Mesenchymal stem cell (in vitro differentiated cells and primary cell): ENCODE measurements at regions not wholly inside any gene's neighbourhood (a gene's known extent, or its start where the extent isn't known, plus 50 kb on each side); places are given as distances from the start of the nearest gene placed in this dataset.

Experiments
- DNase-seq: peaks from one replicate; pipeline ENCODE4 v3.0.0-alpha.2; 2013
- H2AFZ ChIP-seq: one replicate; pipeline ENCODE4 v1.6.1; 2013; ENCODE audit warnings: low read depth, mild to moderate bottlenecking, control low read depth, inconsistent platforms, low read length, moderate library complexity
- H2AK5ac ChIP-seq: 2 replicates; pipeline ENCODE4 v1.6.1; 2013; ENCODE audit warnings: low read length, moderate library complexity, mild to moderate bottlenecking, inconsistent platforms; ENCODE audit not compliant: severe bottlenecking
- H2BK120ac ChIP-seq: one replicate; pipeline ENCODE4 v1.6.1; 2013; ENCODE audit warnings: low read depth, mild to moderate bottlenecking, inconsistent platforms, low read length, moderate library complexity
- H2BK12ac ChIP-seq, 2 experiments: one replicate each; pipeline ENCODE4 v1.6.1; 2013; ENCODE audit warnings: inconsistent platforms in 2 of 2, low read length in 2 of 2, mild to moderate bottlenecking in 2 of 2, moderate library complexity in 2 of 2, control low read depth in 1 of 2
- H2BK15ac ChIP-seq: one replicate; pipeline ENCODE4 v1.6.1; 2013; ENCODE audit warnings: mild to moderate bottlenecking, low read depth, inconsistent platforms; ENCODE audit not compliant: poor library complexity, severe bottlenecking
- H2BK5ac ChIP-seq: 2 replicates; pipeline ENCODE4 v1.6.1; 2013; ENCODE audit warnings: low read depth, mild to moderate bottlenecking, low read length, control low read depth, inconsistent platforms; ENCODE audit not compliant: poor library complexity, severe bottlenecking
- H3K14ac ChIP-seq, 2 experiments: one replicate each; pipeline ENCODE4 v1.6.1; 2013; ENCODE audit warnings: inconsistent platforms in 2 of 2, low read length in 2 of 2, control low read depth in 1 of 2, mild to moderate bottlenecking in 1 of 2, moderate library complexity in 1 of 2
- H3K18ac ChIP-seq, 2 experiments: one replicate each; pipeline ENCODE4 v1.6.1; 2013; ENCODE audit warnings: inconsistent platforms in 2 of 2, low read length in 2 of 2, control low read depth in 1 of 2, low read depth in 1 of 2, mild to moderate bottlenecking in 1 of 2
- H3K23ac ChIP-seq, 2 experiments: one replicate each; pipeline ENCODE4 v1.6.1; 2013; ENCODE audit warnings: inconsistent platforms in 2 of 2, low read length in 2 of 2, mild to moderate bottlenecking in 2 of 2, moderate library complexity in 2 of 2, control low read depth in 1 of 2
- H3K27ac ChIP-seq: 2 replicates; pipeline ENCODE4 v1.5.1; 2013; ENCODE audit warnings: mild to moderate bottlenecking, moderate library complexity, low read length, control low read depth, inconsistent platforms; ENCODE audit not compliant: poor library complexity, severe bottlenecking
- H3K27me3 ChIP-seq, 2 experiments: 2 replicates each; pipeline versions ENCODE4 v1.6.1 to v1.7.0; 2013; ENCODE audit warnings: low read length in 2 of 2, mild to moderate bottlenecking in 2 of 2, moderate library complexity in 2 of 2, control low read depth in 1 of 2, inconsistent platforms in 1 of 2; ENCODE audit not compliant: control insufficient read depth in 1 of 2, insufficient read depth in 1 of 2
- H3K36me3 ChIP-seq, 2 experiments: 2 replicates each; pipeline versions ENCODE4 v1.6.1 to v1.7.0; 2013; ENCODE audit warnings: low read length in 2 of 2, control low read depth in 1 of 2, inconsistent platforms in 1 of 2, low read depth in 1 of 2, mild to moderate bottlenecking in 1 of 2; ENCODE audit not compliant: insufficient read depth in 2 of 2, control insufficient read depth in 1 of 2
- H3K4ac ChIP-seq, 2 experiments: one replicate each; pipeline ENCODE4 v1.6.1; 2013; ENCODE audit warnings: inconsistent platforms in 2 of 2, low read length in 2 of 2, mild to moderate bottlenecking in 2 of 2, moderate library complexity in 2 of 2, control low read depth in 1 of 2, low read depth in 1 of 2
- H3K4me1 ChIP-seq: 2 replicates; pipeline ENCODE4 v1.6.1; 2013; ENCODE audit warnings: low read depth, low read length, control low read depth; ENCODE audit not compliant: control insufficient read depth, insufficient read depth
- H3K4me2 ChIP-seq: 2 replicates; pipeline ENCODE4 v1.6.1; 2013; ENCODE audit warnings: low read length, mild to moderate bottlenecking, inconsistent platforms; ENCODE audit not compliant: poor library complexity, severe bottlenecking
- H3K4me3 ChIP-seq, 2 experiments: 2 replicates each; pipeline versions ENCODE4 v1.5.1 to v1.7.0; 2013; ENCODE audit warnings: low read length in 2 of 2, mild to moderate bottlenecking in 2 of 2, control low read depth in 1 of 2, low read depth in 1 of 2; ENCODE audit not compliant: insufficient read depth in 1 of 2
- H3K79me1 ChIP-seq: replicated peaks from 2 replicates; pipeline ENCODE4 v1.6.1; 2013; ENCODE audit warnings: mild to moderate bottlenecking, control low read depth, low read length, inconsistent platforms; ENCODE audit not compliant: poor library complexity, severe bottlenecking
- H3K9ac ChIP-seq: 2 replicates; pipeline ENCODE4 v1.7.0; 2013; ENCODE audit warnings: mild to moderate bottlenecking, low read length, moderate library complexity
- H3K9me3 ChIP-seq: 2 replicates; pipeline ENCODE4 v1.7.0; 2013; ENCODE audit warnings: mild to moderate bottlenecking, low read length; ENCODE audit not compliant: control insufficient read depth
- H4K8ac ChIP-seq: one replicate; pipeline ENCODE4 v1.6.1; 2013; ENCODE audit warnings: inconsistent platforms, mild to moderate bottlenecking, low read length, moderate library complexity
- H4K91ac ChIP-seq: one replicate; pipeline ENCODE4 v1.6.1; 2013; ENCODE audit warnings: mild to moderate bottlenecking, low read length, inconsistent platforms
- WGBS: methylation state at CpG from one replicate; pipeline ENCODE4 v1.1.7; 2013; ENCODE audit warnings: mixed read lengths; 5-methylcytosine and 5-hydroxymethylcytosine counted together

DNA sequence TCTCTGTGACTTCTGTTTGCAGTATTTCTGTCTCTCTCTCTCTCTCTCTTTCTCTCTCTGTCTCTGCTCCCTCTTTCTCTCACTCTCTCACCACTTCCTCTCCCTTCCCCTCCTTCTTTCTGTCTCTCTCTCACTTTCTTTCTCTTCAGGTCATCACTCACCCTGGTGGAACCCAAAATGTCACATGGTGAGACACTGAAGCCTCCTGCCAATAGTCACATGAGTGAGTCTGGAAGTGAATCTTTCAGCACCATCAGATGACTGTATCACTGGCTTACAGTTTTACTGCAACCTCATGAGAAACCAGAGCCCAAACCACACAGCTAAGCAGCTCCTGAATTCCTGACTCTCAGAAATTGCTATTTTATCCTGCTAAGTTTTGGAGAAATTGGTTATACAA is 414.6 kb downstream of the CAAP1 start:
- no peak overlapping the region for H2BK5ac ChIP-seq
- H3K18ac ChIP-seq: no peak overlapping the region
- H3K4me3 ChIP-seq: no peak overlapping the region
- H3K23ac ChIP-seq: no peak overlapping the region
- no peak overlapping the region for H2BK12ac ChIP-seq
- no peak for DNase-seq
- H2BK15ac ChIP-seq: no peak overlapping the region
- no peaks in the 10 kb centered on the region for H3K4me1 ChIP-seq
- H3K27ac ChIP-seq: no peak overlapping the region
- no peak overlapping the region for H2AFZ ChIP-seq
- H3K4me2 ChIP-seq: no peak overlapping the region
- no peak overlapping the region for H3K9ac ChIP-seq
- H4K91ac ChIP-seq: no peak overlapping the region
- H2AK5ac ChIP-seq: no peak overlapping the region
- no peak overlapping the region for H2BK120ac ChIP-seq
- no peaks in the 10 kb centered on the region for H3K79me1 ChIP-seq
- H3K14ac ChIP-seq: no peak overlapping the region
- H3K36me3 ChIP-seq: no peaks in the 10 kb centered on the region
- H3K4ac ChIP-seq: no peak overlapping the region
- H3K27me3 ChIP-seq: no peaks in the 10 kb centered on the region
- H3K9me3 ChIP-seq: no peaks in the 10 kb centered on the region
- H4K8ac ChIP-seq: no peak overlapping the region

DNA sequence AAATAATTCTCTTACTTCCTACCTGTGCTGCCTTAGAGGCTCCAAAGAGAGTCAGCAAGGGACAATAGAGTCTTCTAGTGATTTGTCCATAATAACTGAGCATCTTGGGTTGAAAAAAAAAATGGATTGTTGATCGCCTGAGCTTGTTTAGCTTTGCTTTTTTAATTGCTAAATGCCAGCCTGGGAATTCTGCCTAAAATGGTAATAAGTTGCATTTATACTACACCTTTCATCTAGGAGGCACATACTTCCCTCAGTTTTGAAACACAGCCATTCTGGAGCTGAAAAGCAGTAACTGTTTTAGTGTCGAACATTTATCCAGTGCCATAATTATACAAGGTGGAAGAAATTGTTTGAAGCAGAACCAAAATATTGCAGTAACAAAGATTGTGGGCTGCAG is 421.3 kb downstream of the CAAP1 start:
- Histone ChIP-seq H3K36me3 (no peaks in the 10 kb centered on the region), H3K4ac (no peak overlapping the region), H3K4me1 (no peaks in the 10 kb centered on the region), H3K27ac (no peak overlapping the region), H2BK15ac (no peak overlapping the region), H3K79me1 (no peaks in the 10 kb centered on the region), H2BK5ac (no peak overlapping the region), H3K9me3 (peaks cover 4% of the 10 kb centered on the region), H3K14ac (no peak overlapping the region), H3K23ac (no peak overlapping the region), H4K91ac (no peak overlapping the region), H3K18ac (no peak overlapping the region), H3K4me3 (no peak overlapping the region), H3K27me3 (no peaks in the 10 kb centered on the region), H2AK5ac (no peak overlapping the region), H3K4me2 (no peak overlapping the region), H2BK12ac (no peak overlapping the region), H3K9ac (no peak overlapping the region), H2BK120ac (no peak overlapping the region), H4K8ac (no peak overlapping the region), H2AFZ (no peak overlapping the region)
- WGBS: 90% methylated on average over 1 of the region's 2 CpGs
- DNase-seq: no peak

DNA sequence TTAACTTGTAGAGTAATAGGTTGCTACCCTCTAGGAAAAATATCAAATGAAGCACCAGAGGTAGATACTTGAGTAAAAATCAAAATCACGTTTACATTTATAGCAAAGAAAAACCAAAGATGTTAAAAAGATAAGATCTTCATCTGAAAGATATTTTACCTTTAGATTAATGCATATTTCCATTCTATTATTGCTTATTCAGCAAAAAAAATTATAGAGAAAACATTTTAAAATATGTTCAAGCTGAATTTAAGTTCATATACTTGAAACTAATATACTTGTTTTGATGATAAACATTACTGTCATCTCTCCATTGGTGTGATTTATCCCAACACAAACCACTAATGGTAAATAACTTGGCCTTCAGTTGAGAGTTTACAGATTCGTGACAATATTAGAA is 422.3 kb downstream of the CAAP1 start:
- Histone ChIP-seq H2AK5ac (no peak overlapping the region), H3K4ac (no peak overlapping the region), H2BK120ac (no peak overlapping the region), H4K91ac (no peak overlapping the region), H3K4me1 (no peaks in the 10 kb centered on the region), H3K9me3 (peaks cover 4% of the 10 kb centered on the region), H2BK15ac (no peak overlapping the region), H3K14ac (no peak overlapping the region), H3K23ac (no peak overlapping the region), H3K4me3 (no peak overlapping the region), H2BK12ac (no peak overlapping the region), H3K27ac (no peak overlapping the region), H3K27me3 (no peaks in the 10 kb centered on the region), H3K18ac (no peak overlapping the region), H2AFZ (no peak overlapping the region), H4K8ac (no peak overlapping the region), H3K4me2 (no peak overlapping the region), H3K79me1 (no peaks in the 10 kb centered on the region), H3K9ac (no peak overlapping the region), H3K36me3 (no peaks in the 10 kb centered on the region), H2BK5ac (no peak overlapping the region)
- 14% methylated on average over 1 of the region's 2 CpGs for WGBS
- DNase-seq: no peak

DNA sequence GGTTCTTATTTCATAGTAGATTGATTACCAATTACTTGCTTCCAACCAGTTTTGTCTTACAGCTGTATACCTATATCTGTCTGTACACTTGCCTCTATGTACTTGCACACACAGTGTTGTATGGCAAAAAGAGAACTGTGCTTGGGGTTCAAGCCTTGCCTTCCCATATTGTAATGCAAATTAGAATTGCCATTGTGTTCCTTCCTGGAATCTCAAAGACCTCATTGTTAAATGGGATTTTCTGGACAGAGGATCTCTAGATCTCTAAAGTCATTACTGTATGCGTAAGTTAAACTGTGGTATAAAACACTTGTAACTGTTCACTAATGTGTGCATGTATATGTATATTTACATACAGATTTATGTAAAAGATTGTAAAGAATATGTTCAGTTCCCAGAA is 428.8 kb downstream of the CAAP1 start:
- no peaks in the 10 kb centered on the region for H3K36me3 ChIP-seq
- no peaks in the 10 kb centered on the region for H3K4me1 ChIP-seq
- no peak overlapping the region for H3K14ac ChIP-seq
- no peak overlapping the region for H2AFZ ChIP-seq
- H3K27me3 ChIP-seq: no peaks in the 10 kb centered on the region
- no peak overlapping the region for H4K8ac ChIP-seq
- H3K4me3 ChIP-seq: no peak overlapping the region
- H3K4me2 ChIP-seq: no peak overlapping the region
- H3K18ac ChIP-seq: no peak overlapping the region
- DNase-seq: no peak
- no peak overlapping the region for H4K91ac ChIP-seq
- no peak overlapping the region for H2AK5ac ChIP-seq
- WGBS: no CpG with 5 or more reads among the region's 1 CpG
- no peaks in the 10 kb centered on the region for H3K79me1 ChIP-seq
- no peak overlapping the region for H3K9ac ChIP-seq
- no peak overlapping the region for H2BK5ac ChIP-seq
- H3K23ac ChIP-seq: no peak overlapping the region
- no peaks in the 10 kb centered on the region for H3K9me3 ChIP-seq
- no peak overlapping the region for H3K27ac ChIP-seq
- H2BK12ac ChIP-seq: no peak overlapping the region
- no peak overlapping the region for H3K4ac ChIP-seq
- H2BK15ac ChIP-seq: no peak overlapping the region
- H2BK120ac ChIP-seq: no peak overlapping the region
